IMR-90 (cell line): ENCODE measurements at regions not wholly inside any gene's neighbourhood (a gene's known extent, or its start where the extent isn't known, plus 50 kb on each side); places are given as distances from the start of the nearest gene placed in this dataset.

Experiments
- CEBPB ChIP-seq: IDR thresholded peaks from 2 replicates; pipeline ENCODE4 v1.6.1; 2012; ENCODE audit warnings: low read depth, low read length, improper control_type of control experiment
- CHD1 ChIP-seq: IDR thresholded peaks from 2 replicates; pipeline ENCODE4 v1.6.1; 2012; ENCODE audit warnings: low read depth, low read length, improper control_type of control experiment
- CTCF ChIP-seq: conservative IDR thresholded peaks from 2 replicates; pipeline ENCODE4 v1.5.1; 2012; ENCODE audit warnings: mild to moderate bottlenecking, low read depth, low read length, improper control_type of control experiment
- POLR2A ChIP-seq: IDR thresholded peaks from 2 replicates; pipeline ENCODE4 v1.6.1; 2012; ENCODE audit warnings: mild to moderate bottlenecking, low read depth, low read length
- RAD21 ChIP-seq: IDR thresholded peaks from 2 replicates; pipeline ENCODE4 v1.6.1; 2012; ENCODE audit warnings: low read length, improper control_type of control experiment
- RCOR1 ChIP-seq: IDR thresholded peaks from 2 replicates; pipeline ENCODE4 v1.6.1; 2012; ENCODE audit warnings: mild to moderate bottlenecking, low read length, improper control_type of control experiment; ENCODE audit not compliant: insufficient replicate concordance
- SMC3 ChIP-seq: fragments of 150-350 bp; IDR thresholded peaks from 2 replicates; pipeline ENCODE4 v1.6.1; 2016; ENCODE audit warnings: low read depth, mild to moderate bottlenecking, antibody characterized with exemption, low read length, moderate library complexity
- USF2 ChIP-seq: fragments of 150-350 bp; IDR thresholded peaks from 2 replicates; pipeline ENCODE4 v1.6.1; 2017; ENCODE audit warnings: mild to moderate bottlenecking, antibody characterized with exemption, low read length, low read depth

- TF ChIP-seq POLR2A (no peak), SMC3 (no peak), RAD21 (no peak), CTCF (no peak), RCOR1 (no peak), USF2 (no peak), CHD1 (no peak), CEBPB (no peak)
Observed at GRCh38 chr6:55981660-55982059, 106.3 kb upstream of the BMP5 start.
